DOHH2 (cell line): ENCODE measurements at regions not wholly inside any gene's neighbourhood (a gene's known extent, or its start where the extent isn't known, plus 50 kb on each side); places are given as distances from the start of the nearest gene placed in this dataset.

ENCODE experiments used
- EZH2phosphoT487 ChIP-seq: fragments of 200-600 bp; sonication (generic); IDR thresholded peaks from 2 replicates; pipeline ENCODE4 v1.6.1; 2017; ENCODE audit warnings: borderline replicate concordance, mild to moderate bottlenecking, antibody characterized with exemption, low read length, moderate library complexity, mixed read lengths
- TF ChIP-seq, protein P1 (sequence below): fragments of 200-600 bp; sonication (generic); IDR thresholded peaks from one replicate; pipeline ENCODE4 v1.5.1; 2014; ENCODE audit warnings: antibody characterized with exemption, mild to moderate bottlenecking, low read depth, low read length; ENCODE audit not compliant: poor library complexity, severe bottlenecking

DNA sequence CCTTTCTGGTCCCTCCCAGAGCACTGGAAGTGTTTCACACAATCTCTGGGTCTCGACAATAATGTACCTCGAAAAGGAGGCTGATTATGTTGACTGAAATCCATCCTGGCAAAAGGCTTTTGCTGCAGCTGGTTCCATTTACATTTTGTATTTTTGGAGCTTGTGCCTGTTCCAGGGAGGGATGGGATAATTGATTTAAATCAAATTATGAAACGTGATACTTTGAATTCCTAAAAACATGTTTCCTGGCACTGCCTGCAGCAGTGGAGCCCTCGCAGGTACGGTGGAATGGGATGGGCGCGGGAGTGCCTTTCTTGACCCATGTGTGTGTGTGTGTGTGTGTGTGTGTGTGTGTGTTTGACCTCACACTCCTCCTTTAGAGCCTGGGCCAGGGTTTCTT lies 455.5 kb upstream of the MEIS1 start:
- TF ChIP-seq, protein P1, sequence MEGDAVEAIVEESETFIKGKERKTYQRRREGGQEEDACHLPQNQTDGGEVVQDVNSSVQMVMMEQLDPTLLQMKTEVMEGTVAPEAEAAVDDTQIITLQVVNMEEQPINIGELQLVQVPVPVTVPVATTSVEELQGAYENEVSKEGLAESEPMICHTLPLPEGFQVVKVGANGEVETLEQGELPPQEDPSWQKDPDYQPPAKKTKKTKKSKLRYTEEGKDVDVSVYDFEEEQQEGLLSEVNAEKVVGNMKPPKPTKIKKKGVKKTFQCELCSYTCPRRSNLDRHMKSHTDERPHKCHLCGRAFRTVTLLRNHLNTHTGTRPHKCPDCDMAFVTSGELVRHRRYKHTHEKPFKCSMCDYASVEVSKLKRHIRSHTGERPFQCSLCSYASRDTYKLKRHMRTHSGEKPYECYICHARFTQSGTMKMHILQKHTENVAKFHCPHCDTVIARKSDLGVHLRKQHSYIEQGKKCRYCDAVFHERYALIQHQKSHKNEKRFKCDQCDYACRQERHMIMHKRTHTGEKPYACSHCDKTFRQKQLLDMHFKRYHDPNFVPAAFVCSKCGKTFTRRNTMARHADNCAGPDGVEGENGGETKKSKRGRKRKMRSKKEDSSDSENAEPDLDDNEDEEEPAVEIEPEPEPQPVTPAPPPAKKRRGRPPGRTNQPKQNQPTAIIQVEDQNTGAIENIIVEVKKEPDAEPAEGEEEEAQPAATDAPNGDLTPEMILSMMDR: no peak
- TF ChIP-seq EZH2phosphoT487: no peak
